Glutamatergic neuron (in vitro differentiated cells): ENCODE measurements at regions not wholly inside any gene's neighbourhood (a gene's known extent, or its start where the extent isn't known, plus 50 kb on each side); places are given as distances from the start of the nearest gene placed in this dataset.
"Not testable (repeated sequence)": the region's sequence is repeated elsewhere in the genome, so short reads cannot be mapped to it uniquely, and the experiment has no call there.

Experiments
- DNase-seq: peaks from one replicate; pipeline ENCODE4 v3.0.0; 2022
- H3K27ac Mint-ChIP-seq: one replicate; pipeline ENCODE4 v1.8.0; 2020; ENCODE audit warnings: mild to moderate bottlenecking, mixed read lengths, inconsistent platforms; ENCODE audit not compliant: unreplicated experiment
- H3K27me3 Mint-ChIP-seq: one replicate; pipeline ENCODE4 v1.8.0; 2020; ENCODE audit warnings: mild to moderate bottlenecking, moderate library complexity, mixed read lengths, inconsistent platforms; ENCODE audit not compliant: unreplicated experiment
- H3K36me3 Mint-ChIP-seq: one replicate; pipeline ENCODE4 v1.8.0; 2020; ENCODE audit warnings: mild to moderate bottlenecking, mixed read lengths, inconsistent platforms; ENCODE audit not compliant: unreplicated experiment
- H3K4me1 Mint-ChIP-seq: one replicate; pipeline ENCODE4 v1.8.0; 2020; ENCODE audit warnings: mild to moderate bottlenecking, low read depth, mixed read lengths, inconsistent platforms; ENCODE audit not compliant: unreplicated experiment
- H3K4me3 Mint-ChIP-seq: one replicate; pipeline ENCODE4 v1.8.0; 2020; ENCODE audit warnings: mild to moderate bottlenecking, mixed read lengths, inconsistent platforms; ENCODE audit not compliant: unreplicated experiment
- H3K9me3 Mint-ChIP-seq: one replicate; pipeline ENCODE4 v1.8.0; 2020; ENCODE audit warnings: mild to moderate bottlenecking, moderate library complexity, mixed read lengths, inconsistent platforms; ENCODE audit not compliant: unreplicated experiment
- CTCF ChIP-seq: fragments of 200-600 bp; sonication (generic); IDR thresholded peaks from one replicate; pipeline ENCODE4 v1.5.0; 2021; ENCODE audit not compliant: partially characterized antibody, unreplicated experiment

- H3K27ac Mint-ChIP-seq, result no peak overlapping the region
These were observed 1552.1 kb upstream of the SEL1L start for GRCh38 chr14:83085725-83086124.

GRCh38 chr14:83091991-83092956 is 1558.6 kb upstream of the SEL1L start:
- not testable (repeated sequence) for H3K4me1 Mint-ChIP-seq, DNase-seq, H3K27ac Mint-ChIP-seq, H3K36me3 Mint-ChIP-seq, H3K27me3 Mint-ChIP-seq, H3K9me3 Mint-ChIP-seq, H3K4me3 Mint-ChIP-seq

More at GRCh38 chr14:83085725-83086124, 1552.1 kb upstream of the SEL1L start:
- H3K27me3 Mint-ChIP-seq, result no peaks in the 10 kb centered on the region
- TF ChIP-seq CTCF, result no peak
- DNase-seq, result no peak
- no peaks in the 10 kb centered on the region for H3K9me3 Mint-ChIP-seq
- peaks cover 3% of the 10 kb centered on the region for H3K4me1 Mint-ChIP-seq
- H3K4me3 Mint-ChIP-seq, result no peak overlapping the region
- H3K36me3 Mint-ChIP-seq, result no peaks in the 10 kb centered on the region

DNA sequence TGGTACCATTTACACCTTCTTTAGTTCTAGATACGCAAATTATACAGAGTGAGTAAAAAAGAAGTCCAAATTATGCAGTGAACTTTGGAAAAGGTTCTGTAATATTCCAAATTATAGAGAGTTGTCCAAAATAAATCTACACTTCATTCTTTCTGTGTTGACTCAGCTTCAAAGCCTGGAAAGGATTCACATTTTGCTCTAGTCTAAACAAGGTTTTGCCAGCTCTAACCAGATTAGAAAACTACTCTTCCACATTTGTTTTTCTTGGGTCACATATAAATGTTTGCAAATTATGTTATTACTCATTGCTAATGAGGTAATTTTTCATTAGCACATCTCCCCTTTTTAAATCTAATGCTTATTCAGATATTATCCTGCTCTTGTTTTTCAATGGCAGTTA is 1562.4 kb upstream of the SEL1L start:
- DNase-seq, result no peak
- Mint-ChIP-seq H3K9me3 (no peaks in the 10 kb centered on the region), H3K4me1 (no peaks in the 10 kb centered on the region), H3K36me3 (no peaks in the 10 kb centered on the region), H3K4me3 (no peak overlapping the region), H3K27me3 (no peaks in the 10 kb centered on the region), H3K27ac (no peak overlapping the region)
- no peak for TF ChIP-seq CTCF

DNA sequence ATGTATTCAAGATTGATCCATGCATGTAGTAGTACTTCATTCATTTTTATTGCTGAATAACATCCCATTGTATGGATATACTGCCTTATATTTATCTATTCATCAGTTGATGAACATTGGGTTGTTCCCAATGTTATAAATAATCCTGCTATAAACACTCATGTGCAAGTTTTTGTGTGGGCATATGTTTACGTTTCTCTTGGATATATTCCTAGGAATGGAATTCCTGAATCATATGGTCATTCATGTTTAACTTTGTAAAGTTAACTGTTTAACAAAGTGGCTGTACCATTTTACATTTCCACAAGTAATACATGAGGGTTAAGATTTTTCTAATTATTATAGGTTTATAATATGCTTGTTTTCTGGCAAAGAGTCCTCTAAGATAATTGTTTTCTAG is 1568.2 kb upstream of the SEL1L start:
- Mint-ChIP-seq H3K9me3 (no peaks in the 10 kb centered on the region), H3K4me3 (no peak overlapping the region), H3K27ac (no peak overlapping the region), H3K4me1 (no peaks in the 10 kb centered on the region), H3K27me3 (no peaks in the 10 kb centered on the region), H3K36me3 (no peaks in the 10 kb centered on the region)
- DNase-seq, result no peak
- TF ChIP-seq CTCF, result no peak

DNA sequence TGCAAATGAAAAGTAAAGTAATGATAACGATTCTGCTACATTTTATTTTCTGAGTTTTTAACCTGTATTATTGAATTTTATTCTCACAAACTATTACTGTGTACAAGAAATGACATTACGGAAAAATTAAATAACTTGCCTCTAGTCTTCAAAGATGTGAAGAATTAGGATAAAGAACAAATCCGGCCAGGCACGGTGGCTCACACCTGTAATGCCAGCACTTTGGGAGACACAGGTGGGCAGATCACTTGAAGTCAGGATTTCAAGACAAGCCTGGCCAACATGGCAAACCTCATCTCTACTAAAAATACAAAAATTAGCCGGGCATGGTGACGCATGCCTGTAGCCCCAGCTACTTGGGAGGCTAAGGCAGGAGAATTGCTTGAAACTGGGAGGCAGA is 1584.4 kb upstream of the SEL1L start:
- Mint-ChIP-seq H3K27ac (no peak overlapping the region), H3K4me1 (no peaks in the 10 kb centered on the region), H3K9me3 (no peaks in the 10 kb centered on the region), H3K4me3 (no peak overlapping the region), H3K36me3 (no peaks in the 10 kb centered on the region), H3K27me3 (peaks cover 1% of the 10 kb centered on the region)
- TF ChIP-seq CTCF, result no peak
- no peak for DNase-seq
